Mononuclear cell (primary cell): ENCODE measurements at regions not wholly inside any gene's neighbourhood (a gene's known extent, or its start where the extent isn't known, plus 50 kb on each side); places are given as distances from the start of the nearest gene placed in this dataset.

Source experiments
- H3K27me3 ChIP-seq: 2 replicates; pipeline ENCODE4 v1.6.0; 2011; ENCODE audit warnings: low read length, control low read depth; ENCODE audit not compliant: insufficient read depth
- H3K4me1 ChIP-seq: 2 replicates; pipeline ENCODE4 v1.5.1; 2011; ENCODE audit warnings: mild to moderate bottlenecking, low read length, control low read depth; ENCODE audit not compliant: insufficient read depth
- H3K4me3 ChIP-seq: 2 replicates; pipeline ENCODE4 v1.5.1; 2011; ENCODE audit warnings: mild to moderate bottlenecking, low read length, moderate library complexity
- H3K9me3 ChIP-seq: 2 replicates; pipeline ENCODE4 v1.5.1; 2011; ENCODE audit warnings: low read depth, mild to moderate bottlenecking, control low read depth, low read length

DNA sequence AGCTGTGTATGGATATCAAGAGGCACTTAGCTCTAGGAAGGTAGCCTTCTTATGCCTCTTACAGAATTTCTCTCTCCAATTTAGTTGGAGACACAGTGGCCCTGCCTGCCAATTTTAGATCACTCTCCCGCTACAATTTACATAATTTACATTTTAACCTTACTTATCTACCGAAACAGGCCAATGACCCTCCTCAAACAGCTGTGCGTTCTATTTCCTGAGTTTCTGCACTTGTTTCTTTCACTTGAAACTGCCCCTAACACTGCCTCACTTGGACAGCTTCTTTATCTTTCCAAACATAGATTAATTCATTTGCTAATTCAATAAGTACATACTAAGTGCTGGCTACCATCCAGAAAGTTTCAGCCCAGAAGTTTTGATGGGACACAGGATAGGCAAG, 52.9 kb upstream of the HDDC2 start:
- Histone ChIP-seq H3K4me1 (no peaks in the 10 kb centered on the region), H3K27me3 (peaks cover 3% of the 10 kb centered on the region), H3K4me3 (no peak overlapping the region), H3K9me3 (no peaks in the 10 kb centered on the region)

DNA sequence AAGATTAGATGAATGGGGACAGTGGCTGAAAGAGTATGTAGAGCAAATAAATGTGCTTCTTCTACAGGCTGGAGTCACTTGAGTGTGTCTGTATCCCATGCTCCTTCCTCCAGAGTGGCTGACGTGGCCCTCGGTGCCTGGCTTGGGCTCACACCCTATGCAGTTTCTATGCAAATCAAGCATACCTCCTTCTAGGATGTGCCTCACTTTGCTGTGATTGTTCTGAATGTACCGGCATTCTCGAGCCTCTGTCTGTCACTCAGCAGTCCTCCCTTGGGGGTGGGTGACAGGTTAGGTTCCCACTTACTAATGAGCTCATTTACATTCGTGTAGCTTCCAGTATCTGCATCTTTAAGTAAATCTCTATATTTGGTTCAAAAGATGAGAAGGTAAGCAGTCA, 55.1 kb upstream of the HDDC2 start:
- H3K4me3 ChIP-seq: no peak overlapping the region
- H3K27me3 ChIP-seq: peaks cover 15% of the 10 kb centered on the region
- no peaks in the 10 kb centered on the region for H3K9me3 ChIP-seq
- H3K4me1 ChIP-seq: no peaks in the 10 kb centered on the region

DNA sequence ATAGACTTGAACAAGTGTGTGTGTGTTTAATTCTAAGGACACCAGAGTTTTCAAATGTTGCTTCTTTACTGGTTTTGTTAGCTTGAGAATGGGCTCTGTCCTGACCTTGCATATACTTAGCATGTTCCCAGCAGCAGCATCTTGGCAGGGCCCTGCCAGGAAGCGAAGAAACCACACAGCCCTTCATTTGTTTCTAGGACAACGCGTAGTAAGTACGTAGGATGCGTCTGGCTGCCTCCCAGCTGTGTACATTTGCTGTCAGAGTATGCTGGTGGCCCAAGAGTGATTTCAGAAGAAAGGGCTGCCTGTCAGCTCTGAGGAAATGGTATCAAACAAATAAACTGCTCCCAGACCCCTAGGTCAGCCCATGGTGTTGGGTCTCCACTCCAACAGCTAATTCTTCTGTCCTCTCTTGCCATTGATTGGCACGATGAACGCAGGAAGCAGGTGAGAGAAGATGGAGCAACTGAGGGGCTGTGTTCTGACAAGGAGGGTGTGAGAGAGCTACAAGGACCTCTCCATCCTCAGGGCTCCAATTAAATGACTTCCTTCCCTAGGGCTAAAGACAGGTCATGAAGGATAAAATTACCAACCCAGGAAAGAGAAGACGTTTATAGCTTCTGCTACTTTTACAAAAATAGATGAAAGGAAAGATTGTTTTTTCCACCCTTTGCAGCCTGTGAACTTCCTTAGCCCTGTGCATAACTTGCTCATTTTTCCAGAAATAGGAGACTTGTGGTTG, 55.9 kb upstream of the HDDC2 start:
- Histone ChIP-seq H3K4me1 (no peaks in the 10 kb centered on the region), H3K4me3 (no peak overlapping the region), H3K9me3 (no peaks in the 10 kb centered on the region), H3K27me3 (peaks cover 23% of the 10 kb centered on the region)

DNA sequence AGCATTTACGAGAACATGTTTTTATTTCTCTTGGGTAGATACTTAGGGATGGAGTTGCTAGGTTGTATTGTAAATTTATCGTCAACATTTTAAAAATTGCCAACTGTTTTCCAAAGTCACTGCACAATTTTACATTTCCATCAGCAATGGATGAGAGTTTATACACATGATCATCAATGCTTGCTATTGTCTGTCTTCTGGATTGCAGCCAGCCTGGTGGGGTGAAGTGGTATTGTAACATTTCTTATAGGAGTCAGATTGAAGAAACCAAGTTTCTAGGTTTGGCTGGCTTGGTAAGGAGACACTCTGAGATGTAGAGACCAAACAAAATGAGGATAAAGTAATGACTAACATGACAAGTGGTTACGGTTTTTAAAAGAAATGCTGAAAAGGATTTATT, 57.1 kb upstream of the HDDC2 start:
- Histone ChIP-seq H3K4me1 (peaks cover 8% of the 10 kb centered on the region), H3K27me3 (peaks cover 36% of the 10 kb centered on the region), H3K4me3 (no peak overlapping the region), H3K9me3 (no peaks in the 10 kb centered on the region)

DNA sequence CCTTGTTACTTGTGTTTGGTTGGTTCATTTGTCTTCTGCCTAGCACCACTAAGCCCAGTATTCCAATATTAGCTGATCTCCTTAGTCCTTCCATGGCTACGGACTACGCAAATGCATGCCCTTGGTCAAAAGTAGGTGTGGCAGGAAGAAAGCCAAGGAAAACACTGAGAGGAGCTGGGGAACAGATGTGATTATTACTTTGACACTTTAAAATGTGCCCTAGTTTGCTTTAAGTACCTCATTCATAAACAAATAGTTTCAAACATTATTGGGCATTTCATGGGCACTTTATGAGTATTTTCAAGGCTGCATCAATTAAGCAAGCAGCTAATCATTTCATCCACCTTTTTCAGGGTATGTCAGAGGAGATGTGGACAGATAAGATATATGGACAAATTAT, 60.1 kb upstream of the HDDC2 start:
- H3K4me1 ChIP-seq: peaks cover 8% of the 10 kb centered on the region
- H3K4me3 ChIP-seq: no peak overlapping the region
- H3K27me3 ChIP-seq: peaks cover 53% of the 10 kb centered on the region
- H3K9me3 ChIP-seq: no peaks in the 10 kb centered on the region

DNA sequence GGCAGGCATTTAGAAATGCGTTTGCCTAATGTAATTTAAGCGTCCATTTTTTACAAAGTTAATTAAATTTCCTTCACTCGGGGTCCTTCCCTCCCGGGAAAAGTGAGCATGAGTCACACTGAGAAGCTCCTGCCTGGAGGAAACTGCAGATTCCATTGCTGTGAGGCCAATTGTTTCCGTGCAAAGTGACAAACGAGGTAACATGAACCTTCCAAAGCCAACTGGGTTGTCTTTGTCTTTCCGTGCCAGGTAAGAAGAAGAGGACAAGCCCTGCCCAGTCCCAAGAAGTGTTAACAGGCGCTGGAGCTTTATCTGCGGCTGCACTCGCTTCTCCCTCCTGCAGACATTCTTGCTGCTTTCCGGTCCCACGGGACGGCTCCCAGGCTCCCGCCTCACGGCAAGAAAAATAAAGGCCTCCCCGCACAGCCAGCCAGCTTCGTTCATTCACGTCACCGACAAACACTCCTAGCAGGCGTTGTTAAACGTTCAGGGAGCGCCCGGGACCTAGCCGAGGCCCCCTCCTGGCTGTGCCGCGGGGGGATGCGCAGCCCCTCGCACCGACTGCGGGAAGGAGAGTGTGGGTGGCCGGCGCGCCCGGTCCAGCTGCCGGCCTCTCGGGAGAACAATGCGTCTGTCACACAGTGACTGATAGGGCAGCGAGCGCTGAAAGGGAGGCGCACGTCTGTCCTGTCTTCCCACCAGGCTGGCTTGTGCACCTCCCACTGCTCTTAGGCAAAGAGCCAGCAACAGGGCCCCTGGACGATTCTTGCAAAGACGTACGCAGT, 61.5 kb upstream of the HDDC2 start:
- H3K4me1 ChIP-seq: peaks cover 8% of the 10 kb centered on the region
- no peak overlapping the region for H3K4me3 ChIP-seq
- peaks cover 53% of the 10 kb centered on the region for H3K27me3 ChIP-seq
- no peaks in the 10 kb centered on the region for H3K9me3 ChIP-seq

DNA sequence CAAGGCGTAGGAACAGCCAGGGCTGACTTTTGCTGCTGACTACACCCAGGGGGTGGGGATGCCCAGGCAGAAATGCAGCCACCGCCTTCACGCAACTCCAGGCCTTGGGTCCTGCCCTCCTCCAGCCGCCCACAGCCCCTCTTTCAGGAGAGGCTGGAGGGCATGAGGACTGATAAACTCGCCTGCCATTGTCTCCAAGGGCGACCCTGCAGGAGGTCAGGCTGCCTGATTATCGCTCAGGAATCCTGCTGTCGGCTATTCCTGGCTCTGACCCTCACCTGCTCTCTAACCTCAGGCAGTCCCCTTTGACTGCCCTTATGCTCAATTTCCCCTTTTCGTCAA, 62.0 kb upstream of the HDDC2 start:
- no peak overlapping the region for H3K4me3 ChIP-seq
- H3K27me3 ChIP-seq: peaks cover 53% of the 10 kb centered on the region
- H3K9me3 ChIP-seq: no peaks in the 10 kb centered on the region
- H3K4me1 ChIP-seq: peaks cover 8% of the 10 kb centered on the region

DNA sequence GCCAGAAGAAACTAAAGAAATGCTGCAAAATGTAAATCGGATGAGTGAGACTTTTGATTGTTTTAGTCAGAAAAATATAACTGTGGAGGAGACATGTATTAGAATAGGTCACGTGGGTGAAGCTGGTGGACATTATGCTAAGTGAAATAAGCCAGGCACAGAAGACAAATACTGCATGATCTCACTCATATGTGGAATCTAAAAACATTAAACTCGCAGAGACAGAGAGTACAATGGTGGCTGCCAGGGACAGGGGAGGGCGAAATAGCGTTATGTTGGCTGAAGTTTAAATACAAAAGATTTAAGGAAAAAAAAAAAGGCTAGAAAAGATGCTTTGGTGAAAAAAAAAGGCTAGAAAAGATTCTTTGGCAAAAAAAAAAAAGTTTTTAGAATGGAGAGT, 63.5 kb upstream of the HDDC2 start:
- peaks cover 8% of the 10 kb centered on the region for H3K4me1 ChIP-seq
- H3K4me3 ChIP-seq: no peak overlapping the region
- H3K9me3 ChIP-seq: no peaks in the 10 kb centered on the region
- H3K27me3 ChIP-seq: peaks cover 47% of the 10 kb centered on the region

DNA sequence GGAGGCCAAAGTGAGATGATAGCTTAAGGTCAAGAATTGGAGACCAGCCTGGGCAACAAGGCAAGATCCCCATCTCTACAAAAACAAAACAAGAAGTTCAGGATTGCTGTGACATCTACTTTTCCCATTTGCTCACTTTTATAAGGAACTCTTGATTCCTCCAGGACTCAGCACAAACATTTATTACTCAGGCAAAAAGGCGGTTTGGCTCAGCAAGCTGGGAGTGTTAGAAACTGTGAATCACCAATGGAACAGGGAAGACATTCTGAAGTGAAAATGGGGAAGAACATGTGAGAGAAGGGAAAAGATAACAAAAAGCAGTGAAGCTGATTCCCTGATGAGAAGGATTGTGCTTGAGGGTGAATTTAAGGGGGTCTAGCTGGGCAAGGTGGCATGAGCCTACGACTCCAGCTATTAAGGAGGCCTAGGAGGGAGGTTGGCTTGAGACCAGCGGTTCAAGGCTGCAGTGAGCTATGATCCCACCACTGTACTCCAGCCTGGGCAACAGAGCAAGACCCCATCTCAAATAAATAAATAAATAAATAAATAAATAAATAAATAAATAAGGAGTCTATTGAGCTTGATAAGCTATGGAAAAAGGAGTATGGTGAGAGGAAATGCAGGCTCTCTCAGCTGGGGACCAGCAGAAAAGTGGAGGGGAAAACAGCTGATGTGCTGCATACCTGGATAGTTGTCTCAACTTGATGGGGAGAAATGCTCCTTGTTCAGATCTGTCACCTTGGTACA, 65.4 kb upstream of the HDDC2 start:
- peaks cover 8% of the 10 kb centered on the region for H3K4me1 ChIP-seq
- peaks cover 34% of the 10 kb centered on the region for H3K27me3 ChIP-seq
- no peaks in the 10 kb centered on the region for H3K9me3 ChIP-seq
- H3K4me3 ChIP-seq: no peak overlapping the region

DNA sequence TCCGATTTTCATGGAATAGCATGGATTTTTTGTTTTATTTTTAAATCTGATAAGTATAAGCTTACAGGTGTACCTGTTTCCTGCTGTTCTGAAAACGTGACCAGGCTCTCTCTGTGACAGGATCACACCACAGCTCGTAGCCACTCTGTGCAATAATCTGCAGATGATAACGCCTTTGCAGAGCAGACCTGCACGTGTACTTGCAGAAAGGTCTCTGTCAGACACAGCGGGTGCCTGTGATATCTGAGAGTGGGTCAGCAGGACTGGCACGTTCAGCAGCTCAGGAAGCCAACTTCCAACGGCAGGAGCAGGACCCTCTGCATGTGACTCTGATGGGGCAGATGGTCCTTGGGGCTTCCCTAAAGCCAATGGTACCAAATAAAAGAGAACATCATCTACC, 68.6 kb upstream of the HDDC2 start:
- H3K27me3 ChIP-seq: peaks cover 13% of the 10 kb centered on the region
- H3K4me1 ChIP-seq: no peaks in the 10 kb centered on the region
- no peak overlapping the region for H3K4me3 ChIP-seq
- H3K9me3 ChIP-seq: no peaks in the 10 kb centered on the region

DNA sequence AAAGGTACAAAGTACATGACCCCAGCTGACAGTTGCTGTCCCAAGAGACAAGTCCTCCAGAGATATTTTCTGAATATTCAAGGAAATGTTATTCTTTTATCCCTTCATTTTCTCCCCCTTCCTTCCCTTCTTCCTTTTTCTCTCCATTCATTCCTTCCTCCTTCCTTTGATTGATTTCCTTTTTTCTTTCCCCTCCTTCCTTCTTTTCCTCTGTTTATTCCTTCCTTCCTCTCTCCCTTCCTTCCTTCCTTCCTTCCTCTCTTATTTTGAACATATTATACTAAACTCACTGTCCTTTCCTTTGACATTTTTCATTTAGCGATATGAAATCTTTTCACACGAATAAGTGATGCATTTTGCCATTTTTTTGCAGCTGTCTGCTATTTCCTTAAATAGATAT, 73.2 kb upstream of the HDDC2 start:
- Histone ChIP-seq H3K27me3 (peaks cover 9% of the 10 kb centered on the region), H3K4me1 (peaks cover 6% of the 10 kb centered on the region), H3K4me3 (no peak overlapping the region), H3K9me3 (no peaks in the 10 kb centered on the region)

DNA sequence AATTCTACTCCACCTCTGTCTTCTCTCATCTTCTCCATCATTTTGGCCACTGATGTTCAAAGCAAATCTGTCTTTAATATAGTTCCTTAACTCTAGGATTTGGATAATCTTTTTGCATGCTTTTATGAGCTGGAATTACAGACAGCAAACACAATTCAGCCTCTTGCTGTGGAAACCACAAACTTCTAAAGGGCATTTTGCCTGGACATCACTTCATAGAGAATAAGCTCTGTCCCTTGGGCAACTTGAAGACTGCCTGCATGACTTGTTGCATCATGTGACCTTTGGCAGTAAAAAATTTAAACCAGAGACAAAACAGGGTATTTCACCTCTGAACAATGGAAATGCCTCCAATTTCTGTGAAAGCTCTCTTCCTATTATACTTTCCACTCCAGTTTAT, 74.1 kb upstream of the HDDC2 start:
- Histone ChIP-seq H3K4me3 (no peak overlapping the region), H3K27me3 (peaks cover 12% of the 10 kb centered on the region), H3K4me1 (peaks cover 6% of the 10 kb centered on the region), H3K9me3 (no peaks in the 10 kb centered on the region)

DNA sequence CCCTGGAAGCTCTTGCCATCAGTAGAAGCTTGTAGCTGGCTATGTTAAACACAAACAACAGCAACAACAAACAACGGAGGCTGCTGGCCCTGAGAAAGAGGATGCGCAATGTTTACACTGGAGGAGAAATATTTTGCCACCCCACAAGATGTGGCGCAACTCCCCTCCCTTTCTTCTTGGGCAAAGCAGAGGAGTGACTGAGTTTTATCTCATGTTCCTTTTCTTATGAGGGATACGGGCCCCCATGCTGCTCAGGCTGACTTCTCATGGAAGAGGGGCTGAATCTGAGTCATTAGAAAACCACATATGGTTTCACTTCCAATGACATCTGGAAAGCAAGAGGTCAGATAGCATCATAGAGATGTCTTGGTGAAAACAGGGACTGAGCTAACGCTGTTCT, 75.9 kb upstream of the HDDC2 start:
- Histone ChIP-seq H3K9me3 (no peaks in the 10 kb centered on the region), H3K4me1 (peaks cover 6% of the 10 kb centered on the region), H3K4me3 (no peak overlapping the region), H3K27me3 (peaks cover 11% of the 10 kb centered on the region)

DNA sequence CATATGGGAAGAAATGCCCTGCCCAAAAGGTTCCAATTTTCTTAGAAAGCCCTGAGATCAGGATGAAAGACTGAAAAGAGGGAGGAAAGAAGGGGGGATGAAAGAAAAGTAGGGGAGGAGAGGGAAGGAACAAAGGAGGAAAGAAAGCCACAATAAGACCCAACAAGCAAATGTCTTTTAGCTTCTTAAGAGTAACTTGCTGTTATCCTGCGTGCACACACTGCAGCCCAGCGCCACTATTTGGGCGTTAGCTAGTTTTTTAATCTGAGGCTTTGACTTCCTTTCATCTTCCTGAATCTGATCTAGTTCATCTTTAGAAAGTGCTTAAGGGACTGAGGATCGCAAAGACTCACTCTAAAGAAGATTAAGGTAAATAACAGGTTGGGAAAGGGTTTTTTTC, 77.4 kb upstream of the HDDC2 start:
- Histone ChIP-seq H3K4me3 (no peak overlapping the region), H3K27me3 (peaks cover 10% of the 10 kb centered on the region), H3K9me3 (no peaks in the 10 kb centered on the region), H3K4me1 (peaks cover 6% of the 10 kb centered on the region)

DNA sequence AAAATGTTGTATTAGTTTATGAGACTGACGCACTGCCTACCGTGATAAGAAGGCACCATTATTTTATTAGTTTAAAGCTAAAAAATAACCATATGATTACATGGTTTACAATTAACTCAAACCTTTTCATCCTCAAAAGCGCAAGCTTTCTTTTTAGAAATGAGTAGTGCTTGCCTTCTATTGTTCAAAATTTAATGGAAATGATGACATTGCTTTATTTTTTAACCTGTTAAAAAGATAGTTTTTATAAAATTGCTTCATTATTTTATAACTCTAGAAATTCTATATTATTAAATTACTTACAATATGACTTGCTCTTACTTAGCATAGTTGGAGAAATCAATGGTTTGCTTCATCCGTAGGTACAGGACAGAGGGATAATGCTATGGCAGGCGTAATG, 78.7 kb upstream of the HDDC2 start:
- no peaks in the 10 kb centered on the region for H3K9me3 ChIP-seq
- no peak overlapping the region for H3K4me3 ChIP-seq
- H3K4me1 ChIP-seq: peaks cover 6% of the 10 kb centered on the region
- peaks cover 10% of the 10 kb centered on the region for H3K27me3 ChIP-seq
